Ishikawa (cell line): ENCODE measurements at regions not wholly inside any gene's neighbourhood (a gene's known extent, or its start where the extent isn't known, plus 50 kb on each side); places are given as distances from the start of the nearest gene placed in this dataset.

Experiments
- CEBPB ChIP-seq: IDR thresholded peaks from 2 replicates; pipeline ENCODE4 v1.6.1; 2012
- EGR1 ChIP-seq: IDR thresholded peaks from 2 replicates; pipeline ENCODE4 v1.6.1; 2012
- EP300 ChIP-seq: IDR thresholded peaks from 2 replicates; pipeline ENCODE4 v1.6.1; 2012; ENCODE audit warnings: borderline replicate concordance
- FOXM1 ChIP-seq: IDR thresholded peaks from 2 replicates; pipeline ENCODE4 v1.6.1; 2012; ENCODE audit warnings: low read depth, borderline replicate concordance
- MAX ChIP-seq: IDR thresholded peaks from 2 replicates; pipeline ENCODE4 v1.6.1; 2012
- NFIC ChIP-seq: IDR thresholded peaks from 2 replicates; pipeline ENCODE4 v1.6.1; 2012
- REST ChIP-seq: IDR thresholded peaks from 2 replicates; pipeline ENCODE4 v1.6.1; 2012; ENCODE audit warnings: low read depth, mild to moderate bottlenecking
- TAF1 ChIP-seq: IDR thresholded peaks from 2 replicates; pipeline ENCODE4 v1.6.1; 2012; ENCODE audit warnings: low read depth, mild to moderate bottlenecking
- TEAD4 ChIP-seq: IDR thresholded peaks from 2 replicates; pipeline ENCODE4 v1.6.1; 2012
- YY1 ChIP-seq: IDR thresholded peaks from 2 replicates; pipeline ENCODE4 v1.6.1; 2012; ENCODE audit warnings: low read depth

GRCh38 chr2:223439184-223439583 lies 163.0 kb downstream of the SCG2 start:
- no peak for TF ChIP-seq MAX
- TF ChIP-seq REST = no peak
- TF ChIP-seq TEAD4 = no peak
- TF ChIP-seq FOXM1 = no peak
- no peak for TF ChIP-seq NFIC
- no peak for TF ChIP-seq YY1
- TF ChIP-seq EGR1 = no peak
- TF ChIP-seq CEBPB = no peak
- TF ChIP-seq EP300 = no peak
- no peak for TF ChIP-seq TAF1
